DND-41 (cell line): ENCODE measurements at regions not wholly inside any gene's neighbourhood (a gene's known extent, or its start where the extent isn't known, plus 50 kb on each side); places are given as distances from the start of the nearest gene placed in this dataset.

Experiments
- ATAC-seq: fragments of 200-7000 bp; cut with Tn5 transposase; 3 replicates; pipeline ENCODE4 v1.9.1; 2021; ENCODE audit warnings: low read depth; ENCODE audit not compliant: insufficient read depth
- DNase-seq: peaks from one replicate; pipeline ENCODE4 v3.0.0-alpha.2; 2020
- H2AFZ ChIP-seq: 2 replicates; pipeline ENCODE4 v1.6.0; 2012; ENCODE audit warnings: low read depth, low read length
- H3K27ac ChIP-seq: 2 replicates; pipeline ENCODE4 v1.5.1; 2012; ENCODE audit warnings: low read length, inconsistent platforms
- H3K27me3 ChIP-seq: fragments of 200-600 bp; sonication (generic); 2 replicates; pipeline ENCODE4 v1.6.0; 2012; ENCODE audit warnings: low read length, mild to moderate bottlenecking, inconsistent platforms; ENCODE audit not compliant: insufficient read depth, poor library complexity
- H3K36me3 ChIP-seq: 2 replicates; pipeline ENCODE4 v1.5.1; 2012; ENCODE audit warnings: low read length, inconsistent platforms; ENCODE audit not compliant: insufficient read depth
- H3K4me1 ChIP-seq: 2 replicates; pipeline ENCODE4 v1.5.1; 2012; ENCODE audit warnings: mild to moderate bottlenecking, low read length; ENCODE audit not compliant: insufficient read depth
- H3K4me2 ChIP-seq: 2 replicates; pipeline ENCODE4 v1.6.0; 2012; ENCODE audit warnings: mild to moderate bottlenecking, moderate library complexity, low read length, inconsistent platforms; ENCODE audit not compliant: insufficient read depth
- H3K4me3 ChIP-seq, 2 experiments: fragments of 200-600 bp in 1 of 2; shearing (Covaris generic) in 1 of 2; 2 replicates each; pipeline ENCODE4 v1.5.1; 2012 to 2016; ENCODE audit warnings: inconsistent platforms in 2 of 2, low read length in 2 of 2, mild to moderate bottlenecking in 2 of 2, low read depth in 1 of 2, moderate library complexity in 1 of 2
- H3K79me2 ChIP-seq: 2 replicates; pipeline ENCODE4 v1.6.0; 2012; ENCODE audit warnings: low read length, inconsistent platforms; ENCODE audit not compliant: insufficient read depth
- H3K9ac ChIP-seq: 2 replicates; pipeline ENCODE4 v1.6.0; 2012; ENCODE audit warnings: low read depth, mild to moderate bottlenecking, inconsistent platforms, low read length, moderate library complexity
- H3K9me3 ChIP-seq: 2 replicates; pipeline ENCODE4 v1.5.1; 2012; ENCODE audit warnings: low read length, moderate library complexity, mild to moderate bottlenecking, inconsistent platforms; ENCODE audit not compliant: insufficient read depth, severe bottlenecking
- H4K20me1 ChIP-seq: 2 replicates; pipeline ENCODE4 v1.6.0; 2012; ENCODE audit warnings: low read length; ENCODE audit not compliant: insufficient read depth
- CTCF ChIP-seq: IDR thresholded peaks from 2 replicates; pipeline ENCODE4 v1.5.1; 2012; ENCODE audit warnings: borderline replicate concordance, low read length, moderate library complexity, mild to moderate bottlenecking; ENCODE audit not compliant: poor library complexity, severe bottlenecking; ENCODE audit errors: extremely low read depth
- EZH2 ChIP-seq: IDR thresholded peaks from 3 replicates; pipeline ENCODE4 v1.6.1; 2012; ENCODE audit warnings: borderline replicate concordance, low read depth, mild to moderate bottlenecking, moderate library complexity, low read length, inconsistent platforms; ENCODE audit not compliant: severe bottlenecking

- Histone ChIP-seq H3K79me2 (no peaks in the 10 kb centered on the region), H3K9me3 (no peaks in the 10 kb centered on the region), H3K4me3 (no peak overlapping the region), H3K4me1 (no peaks in the 10 kb centered on the region; the same call in 1 of the 2 replicates), H3K27me3 (peaks cover 27% of the 10 kb centered on the region), H3K4me2 (no peak overlapping the region), H3K36me3 (no peaks in the 10 kb centered on the region), H4K20me1 (0 out of 2 replicates have a peak, but pooled peaks cover 5% of the 10 kb centered on the region), H3K9ac (no peak overlapping the region), H2AFZ (no peak overlapping the region), H3K27ac (no peak overlapping the region)
- DNase-seq (no peak), ATAC-seq (no peak)
- TF ChIP-seq CTCF, result no peak
Measured at GRCh38 chr6:6512711-6513110, 75.8 kb upstream of the LY86 start.

GRCh38 chr6:6515691-6516607 is 72.6 kb upstream of the LY86 start:
- Histone ChIP-seq H3K27me3 (peaks cover 27% of the 10 kb centered on the region), H2AFZ (no peak overlapping the region), H3K27ac (no peak overlapping the region), H3K79me2 (no peaks in the 10 kb centered on the region), H3K36me3 (no peaks in the 10 kb centered on the region), H3K4me2 (no peak overlapping the region), H3K9me3 (no peaks in the 10 kb centered on the region), H3K9ac (no peak overlapping the region), H3K4me3 (no peak overlapping the region), H4K20me1 (0 out of 2 replicates have a peak, but pooled peaks cover 5% of the 10 kb centered on the region), H3K4me1 (no peaks in the 10 kb centered on the region; the same call in 1 of the 2 replicates)
- peak; percentile 22 for DNase-seq
- peak; percentile 80 for ATAC-seq
- TF ChIP-seq EZH2 (no peak), CTCF (no peak)

GRCh38 chr6:6516666-6517458 is 71.7 kb upstream of the LY86 start:
- DNase-seq, result no peak
- H3K4me1 ChIP-seq, result no peaks in the 10 kb centered on the region; the same call in 1 of the 2 replicates
- no peak overlapping the region for H3K4me3 ChIP-seq
- H3K27ac ChIP-seq, result no peak overlapping the region
- no peak for ATAC-seq
- no peak overlapping the region for H3K4me2 ChIP-seq
- TF ChIP-seq EZH2 (no peak), CTCF (no peak)
- no peaks in the 10 kb centered on the region for H3K9me3 ChIP-seq
- peaks cover 27% of the 10 kb centered on the region for H3K27me3 ChIP-seq
- no peaks in the 10 kb centered on the region for H3K36me3 ChIP-seq
- H3K79me2 ChIP-seq, result no peaks in the 10 kb centered on the region
- H4K20me1 ChIP-seq, result 0 out of 2 replicates have a peak, but pooled peaks cover 5% of the 10 kb centered on the region
- no peak overlapping the region for H2AFZ ChIP-seq
- no peak overlapping the region for H3K9ac ChIP-seq
